Caco-2 (cell line): ENCODE measurements at regions not wholly inside any gene's neighbourhood (a gene's known extent, or its start where the extent isn't known, plus 50 kb on each side); places are given as distances from the start of the nearest gene placed in this dataset.

Source experiments
- BruUV-seq: library from RNA; stranded (reverse); fragments of 400-500 nt; replicated peaks from 2 replicates; lab custom pipeline; 2021; lab: Mats Ljungman, UMichigan
- CTCF ChIA-PET: fragments of 300-600 bp; sonication (Branson Sonifier 250); formaldehyde crosslinking; loops from one replicate; lab custom pipeline; 2022; ENCODE audit warnings: antibody characterized with exemption; lab: Charles Lee
- POLR2A ChIA-PET: fragments of 300-600 bp; sonication (Branson Sonifier 250); formaldehyde crosslinking; loops from one replicate; lab custom pipeline; 2022; ENCODE audit warnings: antibody characterized with exemption; lab: Charles Lee
- DNase-seq, 2 experiments: peaks; one replicate each; pipeline versions ENCODE4 v3.0.0 to v3.0.0-alpha.2; 2020 to 2022
- H3K27me3 ChIP-seq: replicated peaks from 2 replicates; pipeline ENCODE4 v1.6.0; 2011; ENCODE audit warnings: low read length; ENCODE audit not compliant: control insufficient read depth, insufficient read depth
- H3K36me3 ChIP-seq: 2 replicates; pipeline ENCODE4 v1.5.1; 2011; ENCODE audit warnings: low read length; ENCODE audit not compliant: control insufficient read depth, insufficient read depth
- H3K4me1 ChIP-seq: fragments of 250-450 bp; sonication (Bioruptor Pico); 2 replicates; pipeline ENCODE4 v1.5.1; 2020; ENCODE audit warnings: mild to moderate bottlenecking
- H3K4me3 ChIP-seq: 2 replicates; pipeline ENCODE4 v1.5.1; 2011; ENCODE audit warnings: low read depth, mild to moderate bottlenecking, control low read depth, low read length
- H3K9me3 ChIP-seq: fragments of 250-450 bp; sonication (Bioruptor Pico); 2 replicates; pipeline ENCODE4 v1.5.1; 2020; ENCODE audit warnings: mild to moderate bottlenecking, moderate library complexity
- H3K27ac Mint-ChIP-seq: one replicate; pipeline ENCODE4 v1.8.0; 2022; ENCODE audit warnings: mixed read lengths; ENCODE audit not compliant: unreplicated experiment
- H3K27me3 Mint-ChIP-seq: one replicate; pipeline ENCODE4 v1.8.0; 2022; ENCODE audit warnings: mixed read lengths; ENCODE audit not compliant: insufficient read depth, unreplicated experiment
- H3K36me3 Mint-ChIP-seq: one replicate; pipeline ENCODE4 v1.8.0; 2022; ENCODE audit warnings: mild to moderate bottlenecking, mixed read lengths; ENCODE audit not compliant: insufficient read depth, unreplicated experiment
- H3K4me1 Mint-ChIP-seq: one replicate; pipeline ENCODE4 v1.8.0; 2022; ENCODE audit warnings: low read depth, mixed read lengths; ENCODE audit not compliant: unreplicated experiment
- H3K4me3 Mint-ChIP-seq: one replicate; pipeline ENCODE4 v1.8.0; 2022; ENCODE audit warnings: mild to moderate bottlenecking, moderate library complexity, mixed read lengths; ENCODE audit not compliant: unreplicated experiment
- H3K9me3 Mint-ChIP-seq: one replicate; pipeline ENCODE4 v1.8.0; 2022; ENCODE audit warnings: mixed read lengths; ENCODE audit not compliant: unreplicated experiment
- CTCF ChIP-seq, 2 experiments: fragments of 200-600 bp in 1 of 2; IDR thresholded peaks; 1 replicate in 1 of 2; 2 replicates in 1 of 2; pipeline versions ENCODE4 v1.5.1 to v1.8.0; 2011 to 2022; ENCODE audit warnings: antibody characterized with exemption in 1 of 2, control low read depth in 1 of 2, inconsistent platforms in 1 of 2, low read depth in 1 of 2, low read length in 1 of 2, mild to moderate bottlenecking in 1 of 2, moderate library complexity in 1 of 2; ENCODE audit not compliant: insufficient read depth in 1 of 2, severe bottlenecking in 1 of 2, unreplicated experiment in 1 of 2
- intact Hi-C: fragments of 100-400 bp; cut with micrococcal nuclease; formaldehyde crosslinking; loops from one replicate; pipeline ENCODE4 v1.10.0; 2022; ENCODE audit not compliant: unreplicated experiment

GRCh38 chr10:36440539-36440938 is 684.9 kb upstream of the ANKRD30A start:
- no peaks in the 10 kb centered on the region for H3K36me3 Mint-ChIP-seq
- H3K4me3 Mint-ChIP-seq: no peak overlapping the region

GRCh38 chr10:36437367-36437766 is 688.0 kb upstream of the ANKRD30A start:
- peaks cover 10% of the 10 kb centered on the region for H3K9me3 Mint-ChIP-seq
- TF ChIP-seq CTCF (IDR thresholded peaks at IDR 0.05; ENCODE audit: insufficient read depth in 1 of 2, low read depth in 1 of 2, low read length in 1 of 2, severe bottlenecking in 1 of 2, unreplicated experiment in 1 of 2): no peak

More at GRCh38 chr10:36440539-36440938, 684.9 kb upstream of the ANKRD30A start:
- no peak for DNase-seq
- Mint-ChIP-seq H3K27me3 (no peaks in the 10 kb centered on the region), H3K27ac (no peak overlapping the region), H3K9me3 (peaks cover 16% of the 10 kb centered on the region), H3K4me1 (no peaks in the 10 kb centered on the region)
- TF ChIP-seq CTCF (IDR thresholded peaks at IDR 0.05; ENCODE audit: insufficient read depth in 1 of 2, low read depth in 1 of 2, low read length in 1 of 2, severe bottlenecking in 1 of 2, unreplicated experiment in 1 of 2): no peak
- H3K9me3 ChIP-seq: peaks cover 4% of the 10 kb centered on the region; the same call in 1 of the 2 replicates
- H3K36me3 ChIP-seq: no peaks in the 10 kb centered on the region
- CTCF ChIA-PET: no interaction called here
- intact Hi-C loops: no loop called here
- no peaks in the 10 kb centered on the region for H3K27me3 ChIP-seq
- peaks cover 9% of the 10 kb centered on the region for H3K4me1 ChIP-seq
- POLR2A ChIA-PET: no interaction called here
- H3K4me3 ChIP-seq: no peak overlapping the region
- BruUV-seq: no TSS peak

GRCh38 chr10:36428507-36428906 is 696.9 kb upstream of the ANKRD30A start:
- no peaks in the 10 kb centered on the region for H3K9me3 ChIP-seq
- intact Hi-C loops: no loop called here
- ChIA-PET POLR2A (no interaction called here), CTCF (no interaction called here)
- Mint-ChIP-seq H3K9me3 (no peaks in the 10 kb centered on the region), H3K36me3 (no peaks in the 10 kb centered on the region), H3K27ac (no peak overlapping the region), H3K4me1 (no peaks in the 10 kb centered on the region), H3K4me3 (no peak overlapping the region), H3K27me3 (no peaks in the 10 kb centered on the region)
- no peak for DNase-seq
- no peaks in the 10 kb centered on the region for H3K4me1 ChIP-seq
- H3K36me3 ChIP-seq: no peaks in the 10 kb centered on the region
- no peak for TF ChIP-seq CTCF (IDR thresholded peaks at IDR 0.05; ENCODE audit: insufficient read depth in 1 of 2, low read depth in 1 of 2, low read length in 1 of 2, severe bottlenecking in 1 of 2, unreplicated experiment in 1 of 2)
- H3K4me3 ChIP-seq: no peak overlapping the region
- BruUV-seq: no TSS peak
- H3K27me3 ChIP-seq: no peaks in the 10 kb centered on the region

More at GRCh38 chr10:36437367-36437766, 688.0 kb upstream of the ANKRD30A start:
- CTCF ChIA-PET: no interaction called here
- DNase-seq: no peak
- POLR2A ChIA-PET: no interaction called here
- Histone ChIP-seq H3K27me3 (no peaks in the 10 kb centered on the region), H3K36me3 (no peaks in the 10 kb centered on the region), H3K4me1 (peaks cover 9% of the 10 kb centered on the region), H3K9me3 (no peaks in the 10 kb centered on the region), H3K4me3 (no peak overlapping the region)
- Mint-ChIP-seq H3K27ac (no peak overlapping the region), H3K36me3 (no peaks in the 10 kb centered on the region), H3K4me1 (no peaks in the 10 kb centered on the region), H3K4me3 (no peak overlapping the region), H3K27me3 (no peaks in the 10 kb centered on the region)
- no TSS peak for BruUV-seq
- intact Hi-C loops: no loop called here
